Tibial nerve (tissue), 3 donors: ENCODE measurements at regions not wholly inside any gene's neighbourhood (a gene's known extent, or its start where the extent isn't known, plus 50 kb on each side); places are given as distances from the start of the nearest gene placed in this dataset.

ENCODE experiments used
- POLR2A ChIP-seq, 2 donors: fragments of 450-650 bp; IDR thresholded peaks; one replicate each; pipeline ENCODE4 v1.6.1; 2017; ENCODE audit warnings: antibody characterized with exemption in 2 of 2, mild to moderate bottlenecking in 2 of 2, moderate library complexity in 2 of 2
- TF ChIP-seq, protein P1 (sequence below), 5 experiments: fragments of 200-600 bp in 3 of 5; fragments of 450-650 bp in 2 of 5; sonication (generic) in 3 of 5; IDR thresholded peaks; one replicate each; pipeline ENCODE4 v1.5.1; 2016 to 2019; ENCODE audit warnings: antibody characterized with exemption in 5 of 5, mild to moderate bottlenecking in 3 of 5, moderate library complexity in 2 of 5

DNA sequence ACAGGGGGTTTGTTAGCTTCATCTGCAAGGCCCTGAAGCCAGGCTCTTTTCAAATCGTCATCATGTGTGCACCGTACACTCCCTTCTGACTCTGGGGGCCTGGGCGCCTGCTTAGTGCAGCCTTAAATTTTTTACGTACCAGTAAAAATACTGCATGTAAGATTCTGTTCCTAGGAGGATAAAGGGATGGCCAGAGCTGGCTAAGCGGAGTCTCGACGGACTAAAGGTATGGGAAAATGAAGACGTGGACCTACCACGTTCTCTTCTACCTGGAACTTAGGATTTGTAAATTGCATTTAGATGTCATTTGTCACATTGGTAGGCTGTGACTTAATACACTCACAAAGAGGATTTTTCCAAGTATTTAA is 149.3 kb upstream of the AFDN start:
- TF ChIP-seq, protein P1, sequence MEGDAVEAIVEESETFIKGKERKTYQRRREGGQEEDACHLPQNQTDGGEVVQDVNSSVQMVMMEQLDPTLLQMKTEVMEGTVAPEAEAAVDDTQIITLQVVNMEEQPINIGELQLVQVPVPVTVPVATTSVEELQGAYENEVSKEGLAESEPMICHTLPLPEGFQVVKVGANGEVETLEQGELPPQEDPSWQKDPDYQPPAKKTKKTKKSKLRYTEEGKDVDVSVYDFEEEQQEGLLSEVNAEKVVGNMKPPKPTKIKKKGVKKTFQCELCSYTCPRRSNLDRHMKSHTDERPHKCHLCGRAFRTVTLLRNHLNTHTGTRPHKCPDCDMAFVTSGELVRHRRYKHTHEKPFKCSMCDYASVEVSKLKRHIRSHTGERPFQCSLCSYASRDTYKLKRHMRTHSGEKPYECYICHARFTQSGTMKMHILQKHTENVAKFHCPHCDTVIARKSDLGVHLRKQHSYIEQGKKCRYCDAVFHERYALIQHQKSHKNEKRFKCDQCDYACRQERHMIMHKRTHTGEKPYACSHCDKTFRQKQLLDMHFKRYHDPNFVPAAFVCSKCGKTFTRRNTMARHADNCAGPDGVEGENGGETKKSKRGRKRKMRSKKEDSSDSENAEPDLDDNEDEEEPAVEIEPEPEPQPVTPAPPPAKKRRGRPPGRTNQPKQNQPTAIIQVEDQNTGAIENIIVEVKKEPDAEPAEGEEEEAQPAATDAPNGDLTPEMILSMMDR (IDR thresholded peaks at IDR 0.05) = no peak
- no peak for TF ChIP-seq POLR2A (IDR thresholded peaks at IDR 0.05)
